ENCODE measurements at regions not wholly inside any gene's neighbourhood (a gene's known extent, or its start where the extent isn't known, plus 50 kb on each side); places are given as distances from the start of the nearest gene placed in this dataset.

- TF ChIP-seq ZNF274 (IDR thresholded peaks at IDR 0.05; ENCODE audit: insufficient read depth, insufficient read length) (no peak), CTCF (IDR thresholded peaks at IDR 0.05 in 2 of 3, conservative IDR thresholded peaks at IDR 0.05 in 1 of 3; ENCODE audit: control insufficient read depth in 2 of 3, extremely low read depth in 1 of 3, insufficient read depth in 1 of 3, low read depth in 3 of 3, low read length in 3 of 3) (no peak), TCF12 (IDR thresholded peaks at IDR 0.05; ENCODE audit: low read depth, low read length) (no peak), ATF3 (IDR thresholded peaks at IDR 0.05; ENCODE audit: borderline replicate concordance, extremely low read depth, low read depth, low read length) (no peak), EZH2 (IDR thresholded peaks at IDR 0.05; ENCODE audit: borderline replicate concordance, control insufficient read depth, low read depth, low read length) (no peak), MAX (IDR thresholded peaks at IDR 0.05; ENCODE audit: low read depth, low read length) (no peak), USF1 (IDR thresholded peaks at IDR 0.05; ENCODE audit: borderline replicate concordance, extremely low read length, insufficient read depth, low read depth, low read length) (no peak), POLR2A (IDR thresholded peaks at IDR 0.05; ENCODE audit: low read depth, low read length) (no peak), POLR2AphosphoS5 (IDR thresholded peaks at IDR 0.05; ENCODE audit: low read length) (no peak)
Observed at GRCh38 chr6:98560841-98561240, 273.5 kb upstream of the POU3F2 start.

Measured in GM12878 (cell line).